PC-9 (cell line): ENCODE measurements at regions not wholly inside any gene's neighbourhood (a gene's known extent, or its start where the extent isn't known, plus 50 kb on each side); places are given as distances from the start of the nearest gene placed in this dataset.

ENCODE experiments used
- CTCF ChIP-seq: fragments of 200-600 bp; sonication (generic); conservative IDR thresholded peaks from 2 replicates; pipeline ENCODE4 v1.6.1; 2017; ENCODE audit warnings: mixed run types, antibody characterized with exemption, mild to moderate bottlenecking, moderate library complexity
- EZH2 ChIP-seq: fragments of 200-600 bp; sonication (generic); IDR thresholded peaks from 2 replicates; pipeline ENCODE4 v1.8.0; 2017; ENCODE audit warnings: antibody characterized with exemption, low read depth

GRCh38 chr6:120200853-120201252 lies 851.3 kb upstream of the MAN1A1 start:
- no peak for TF ChIP-seq CTCF
- no peak for TF ChIP-seq EZH2
